Erythroblast (primary cell): ENCODE measurements at regions not wholly inside any gene's neighbourhood (a gene's known extent, or its start where the extent isn't known, plus 50 kb on each side); places are given as distances from the start of the nearest gene placed in this dataset.

Source experiments
- DNase-seq, 2 experiments: peaks; one replicate each; lab custom pipeline; 2025; lab: John Stamatoyannopoulos, UW
- GATA1 ChIP-seq: IDR thresholded peaks from 2 replicates; pipeline ENCODE4 v1.6.1; 2011; ENCODE audit warnings: low read depth, mild to moderate bottlenecking, control low read depth, low read length, moderate library complexity
- POLR2A ChIP-seq: IDR thresholded peaks from 2 replicates; pipeline ENCODE4 v1.6.1; 2011; ENCODE audit warnings: mild to moderate bottlenecking, low read length

- no peak for TF ChIP-seq GATA1
- TF ChIP-seq POLR2A = no peak
- DNase-seq = no peak
Observed at GRCh38 chr13:30565658-30566057, 52.1 kb upstream of the USPL1 start.

GRCh38 chr13:30567072-30567471 lies 50.6 kb upstream of the USPL1 start:
- DNase-seq = no peak

More at GRCh38 chr13:30567072-30567471, 50.6 kb upstream of the USPL1 start:
- TF ChIP-seq GATA1 (no peak), POLR2A (no peak)
